Testis (tissue), 2 donors: ENCODE measurements at regions not wholly inside any gene's neighbourhood (a gene's known extent, or its start where the extent isn't known, plus 50 kb on each side); places are given as distances from the start of the nearest gene placed in this dataset.

Source experiments
- DNase-seq: peaks from one replicate; pipeline ENCODE4 v3.0.0-alpha.2; 2019
- H3K27ac ChIP-seq, 2 donors: fragments of 200-600 bp; sonication (generic); one replicate each; pipeline ENCODE4 v1.5.1; 2019
- H3K27me3 ChIP-seq: fragments of 200-600 bp; sonication (generic); one replicate; pipeline ENCODE4 v1.5.1; 2019
- H3K36me3 ChIP-seq: fragments of 200-600 bp; sonication (generic); one replicate; pipeline ENCODE4 v1.5.1; 2017; ENCODE audit warnings: low read depth; ENCODE audit errors: missing control alignments
- H3K4me1 ChIP-seq: fragments of 200-600 bp; sonication (generic); one replicate; pipeline ENCODE4 v1.5.1; 2019
- H3K4me3 ChIP-seq, 2 donors: fragments of 200-600 bp; sonication (generic); one replicate each; pipeline ENCODE4 v1.5.1; 2017 to 2019
- H3K9me3 ChIP-seq: fragments of 200-600 bp; sonication (generic); one replicate; pipeline ENCODE4 v1.5.1; 2017
- POLR2A ChIP-seq: fragments of 450-650 bp; IDR thresholded peaks from one replicate; pipeline ENCODE4 v1.6.1; 2017; ENCODE audit warnings: antibody characterized with exemption, mild to moderate bottlenecking, moderate library complexity
- WGBS, 2 donors: methylation state at CpG; one replicate each; pipeline ENCODE4 v1.1.5; 2018; 5-methylcytosine and 5-hydroxymethylcytosine counted together
- intact Hi-C: fragments of 100-400 bp; cut with DNase I; formaldehyde crosslinking; loops from one replicate; pipeline ENCODE4 v1.15.1; 2023; ENCODE audit warnings: low total_unique reads
- TF ChIP-seq, protein P1 (sequence below), 3 experiments: fragments of 450-650 bp in 2 of 3; fragments of 200-600 bp in 1 of 3; sonication (generic) in 1 of 3; IDR thresholded peaks; one replicate each; pipeline ENCODE4 v1.5.1; 2016 to 2019; ENCODE audit warnings: antibody characterized with exemption in 3 of 3, mild to moderate bottlenecking in 2 of 3, moderate library complexity in 1 of 3

DNA sequence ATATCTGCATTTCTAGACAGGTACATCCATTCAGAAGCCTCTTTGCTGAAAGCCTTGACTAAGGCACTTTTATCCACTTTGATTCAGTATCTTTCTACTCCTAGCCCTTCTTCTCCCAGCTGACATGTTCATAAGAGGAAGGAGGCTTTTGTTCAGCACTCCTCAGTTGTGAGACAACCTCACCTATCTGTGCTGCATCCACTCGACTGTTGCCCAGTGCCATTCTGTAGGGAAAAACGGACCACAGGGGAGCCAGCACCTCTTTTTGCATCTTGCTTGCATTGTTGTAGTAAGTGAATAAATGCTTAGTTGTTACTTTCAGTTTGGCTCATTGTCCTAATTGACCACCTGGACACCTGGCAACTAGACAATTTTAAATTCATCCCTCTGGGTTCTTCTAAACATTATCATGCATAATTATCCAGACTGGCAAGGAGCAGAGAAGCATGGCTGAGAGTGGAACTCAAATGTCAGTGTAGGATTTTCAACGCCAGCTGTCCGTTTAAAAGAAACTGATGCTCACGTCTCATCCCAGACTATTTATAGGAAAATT lies 83.8 kb upstream of the BOD1L1 start:
- Histone ChIP-seq H3K36me3 (no peaks in the 10 kb centered on the region), H3K4me3 (no peak overlapping the region), H3K4me1 (no peaks in the 10 kb centered on the region), H3K27me3 (no peaks in the 10 kb centered on the region), H3K9me3 (no peaks in the 10 kb centered on the region), H3K27ac (no peak overlapping the region)
- intact Hi-C loops = no loop called here
- no peak for TF ChIP-seq POLR2A
- DNase-seq = no peak
- 55 to 67% methylated on average over 5 of the region's 5 CpGs for WGBS, 2 donors

DNA sequence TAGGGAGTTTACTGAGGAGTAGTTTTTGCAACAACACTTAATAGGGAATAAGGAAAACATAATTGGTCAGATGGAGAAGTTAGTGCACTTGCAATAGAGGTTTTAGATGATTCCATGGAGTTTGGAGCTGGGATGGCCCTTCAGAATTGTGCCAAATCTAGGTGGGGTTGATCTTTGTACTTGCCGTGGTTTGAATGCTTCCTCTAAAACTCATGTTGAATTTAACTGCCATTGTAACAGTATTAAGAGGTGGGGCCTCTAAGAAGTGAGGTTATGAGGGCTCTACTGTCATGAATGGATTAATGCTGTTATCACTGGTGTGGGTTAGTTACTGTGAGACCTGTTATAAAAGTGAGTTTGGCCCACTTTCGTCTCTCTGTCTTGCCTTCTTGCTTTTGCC lies 94.4 kb upstream of the BOD1L1 start:
- Histone ChIP-seq H3K9me3 (no peaks in the 10 kb centered on the region), H3K4me3 (no peak overlapping the region), H3K36me3 (no peaks in the 10 kb centered on the region), H3K27ac (no peak overlapping the region), H3K27me3 (no peaks in the 10 kb centered on the region), H3K4me1 (no peaks in the 10 kb centered on the region)
- intact Hi-C loops = no loop called here
- TF ChIP-seq POLR2A = no peak
- TF ChIP-seq, protein P1, sequence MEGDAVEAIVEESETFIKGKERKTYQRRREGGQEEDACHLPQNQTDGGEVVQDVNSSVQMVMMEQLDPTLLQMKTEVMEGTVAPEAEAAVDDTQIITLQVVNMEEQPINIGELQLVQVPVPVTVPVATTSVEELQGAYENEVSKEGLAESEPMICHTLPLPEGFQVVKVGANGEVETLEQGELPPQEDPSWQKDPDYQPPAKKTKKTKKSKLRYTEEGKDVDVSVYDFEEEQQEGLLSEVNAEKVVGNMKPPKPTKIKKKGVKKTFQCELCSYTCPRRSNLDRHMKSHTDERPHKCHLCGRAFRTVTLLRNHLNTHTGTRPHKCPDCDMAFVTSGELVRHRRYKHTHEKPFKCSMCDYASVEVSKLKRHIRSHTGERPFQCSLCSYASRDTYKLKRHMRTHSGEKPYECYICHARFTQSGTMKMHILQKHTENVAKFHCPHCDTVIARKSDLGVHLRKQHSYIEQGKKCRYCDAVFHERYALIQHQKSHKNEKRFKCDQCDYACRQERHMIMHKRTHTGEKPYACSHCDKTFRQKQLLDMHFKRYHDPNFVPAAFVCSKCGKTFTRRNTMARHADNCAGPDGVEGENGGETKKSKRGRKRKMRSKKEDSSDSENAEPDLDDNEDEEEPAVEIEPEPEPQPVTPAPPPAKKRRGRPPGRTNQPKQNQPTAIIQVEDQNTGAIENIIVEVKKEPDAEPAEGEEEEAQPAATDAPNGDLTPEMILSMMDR (IDR thresholded peaks at IDR 0.05) = no peak
- DNase-seq = no peak
- WGBS, 2 donors = 34 to 82% methylated on average over 2 of the region's 2 CpGs

DNA sequence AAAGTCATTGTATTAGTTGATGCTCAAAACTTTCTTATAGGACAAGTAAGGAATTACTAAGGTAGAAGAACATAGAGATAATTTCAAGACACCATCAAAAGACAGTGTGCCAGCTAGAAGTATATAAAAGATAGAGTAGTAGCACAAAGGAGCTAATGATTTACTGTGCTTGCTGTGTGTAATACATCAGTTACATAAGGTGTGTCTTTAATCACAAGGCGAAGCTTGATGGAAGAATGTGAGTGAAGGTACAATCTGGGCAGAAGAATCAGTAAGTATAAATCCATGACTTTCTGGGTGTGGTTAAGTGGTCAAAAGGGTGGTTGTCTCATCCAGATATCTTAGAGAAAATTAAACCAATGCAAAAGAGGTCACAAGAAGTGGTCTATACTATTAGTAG lies 95.1 kb upstream of the BOD1L1 start:
- no peak for TF ChIP-seq POLR2A
- TF ChIP-seq, protein P1 (IDR thresholded peaks at IDR 0.05) = no peak
- 96 to 98% methylated on average over 1 of the region's 1 CpG for WGBS, 2 donors

DNA sequence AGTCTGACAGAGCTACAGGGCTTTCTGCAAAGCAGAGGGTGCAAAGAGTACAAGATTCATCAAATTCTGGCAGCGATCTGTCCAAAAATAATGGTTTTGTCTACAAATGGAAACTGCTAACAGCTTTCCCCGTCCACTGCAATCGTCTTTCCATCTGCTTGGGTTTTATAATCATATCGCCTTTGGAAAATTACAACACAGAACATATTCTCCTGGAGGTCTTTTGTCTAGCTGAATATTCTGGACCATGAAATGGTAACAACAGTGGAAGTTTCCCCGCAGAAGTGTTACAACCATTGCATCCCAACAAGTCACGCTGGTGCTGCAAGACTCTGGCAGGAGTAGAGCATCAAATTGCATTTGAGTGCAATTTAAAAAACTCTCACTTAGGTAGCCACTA lies 101.2 kb upstream of the BOD1L1 start:
- H3K4me1 ChIP-seq = no peaks in the 10 kb centered on the region
- intact Hi-C loops = no loop called here
- TF ChIP-seq, protein P1 (IDR thresholded peaks at IDR 0.05) = no peak
- TF ChIP-seq POLR2A = no peak
- H3K9me3 ChIP-seq = no peaks in the 10 kb centered on the region
- no peaks in the 10 kb centered on the region for H3K36me3 ChIP-seq
- no peak overlapping the region for H3K4me3 ChIP-seq
- H3K27ac ChIP-seq = no peak overlapping the region
- no peaks in the 10 kb centered on the region for H3K27me3 ChIP-seq
- WGBS, 2 donors = 78 to 87% methylated on average over 6 of the region's 6 CpGs
- DNase-seq = no peak

More for the DNA sequence above, 95.1 kb upstream of the BOD1L1 start:
- H3K4me3 ChIP-seq = no peak overlapping the region
- H3K27ac ChIP-seq = no peak overlapping the region
- no peak for DNase-seq
- H3K27me3 ChIP-seq = no peaks in the 10 kb centered on the region
- no peaks in the 10 kb centered on the region for H3K4me1 ChIP-seq
- no peaks in the 10 kb centered on the region for H3K36me3 ChIP-seq
- H3K9me3 ChIP-seq = no peaks in the 10 kb centered on the region
- intact Hi-C loops = no loop called here

DNA sequence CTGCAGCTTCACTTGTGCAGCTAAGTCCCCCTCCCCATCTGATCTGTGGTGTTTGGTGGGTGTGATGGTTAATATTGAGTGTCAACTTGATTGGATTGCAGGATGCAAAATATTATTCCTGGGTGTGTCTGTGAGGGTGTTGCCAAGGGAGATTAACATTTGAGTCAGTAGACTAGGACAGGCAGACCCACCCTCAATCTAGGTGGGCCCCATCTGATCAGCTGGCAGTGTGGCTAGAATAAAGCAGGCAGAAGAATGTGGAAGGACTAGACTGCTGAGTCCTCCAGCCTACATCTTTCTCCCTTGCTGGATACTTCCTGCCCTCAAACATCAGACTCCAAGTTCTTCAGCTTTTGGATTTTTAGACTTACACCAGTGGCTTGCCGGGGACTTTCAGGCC lies 103.5 kb upstream of the BOD1L1 start:
- Histone ChIP-seq H3K4me1 (no peaks in the 10 kb centered on the region), H3K27ac (no peak overlapping the region), H3K4me3 (no peak overlapping the region), H3K27me3 (no peaks in the 10 kb centered on the region), H3K9me3 (no peaks in the 10 kb centered on the region), H3K36me3 (no peaks in the 10 kb centered on the region)
- no peak for TF ChIP-seq POLR2A
- TF ChIP-seq, protein P1 (IDR thresholded peaks at IDR 0.05) = no peak
- no peak for DNase-seq
- 95 to 100% methylated on average over 1 of the region's 1 CpG for WGBS, 2 donors
- intact Hi-C loops = no loop called here
